ENCODE measurements at regions not wholly inside any gene's neighbourhood (a gene's known extent, or its start where the extent isn't known, plus 50 kb on each side); places are given as distances from the start of the nearest gene placed in this dataset.

DNA sequence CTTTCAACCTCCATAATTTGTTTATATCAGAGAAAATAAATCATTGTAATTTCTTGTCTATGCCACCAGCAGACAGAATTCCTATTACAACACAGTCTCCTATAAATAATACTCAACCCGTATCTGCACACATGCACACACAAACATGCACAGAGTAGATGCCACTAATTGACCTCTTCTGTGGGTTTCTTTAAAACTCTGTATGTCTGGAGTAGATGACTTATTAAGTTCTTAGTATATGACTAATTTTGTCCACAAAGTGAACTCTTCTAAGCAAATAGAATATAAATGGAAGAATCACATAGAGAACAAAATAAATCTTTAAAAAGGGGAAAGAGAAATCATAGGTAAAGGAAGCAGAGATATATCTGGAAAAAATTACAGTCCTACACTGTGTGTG is 452.3 kb downstream of the MTRR start:
- TF ChIP-seq, protein P1, sequence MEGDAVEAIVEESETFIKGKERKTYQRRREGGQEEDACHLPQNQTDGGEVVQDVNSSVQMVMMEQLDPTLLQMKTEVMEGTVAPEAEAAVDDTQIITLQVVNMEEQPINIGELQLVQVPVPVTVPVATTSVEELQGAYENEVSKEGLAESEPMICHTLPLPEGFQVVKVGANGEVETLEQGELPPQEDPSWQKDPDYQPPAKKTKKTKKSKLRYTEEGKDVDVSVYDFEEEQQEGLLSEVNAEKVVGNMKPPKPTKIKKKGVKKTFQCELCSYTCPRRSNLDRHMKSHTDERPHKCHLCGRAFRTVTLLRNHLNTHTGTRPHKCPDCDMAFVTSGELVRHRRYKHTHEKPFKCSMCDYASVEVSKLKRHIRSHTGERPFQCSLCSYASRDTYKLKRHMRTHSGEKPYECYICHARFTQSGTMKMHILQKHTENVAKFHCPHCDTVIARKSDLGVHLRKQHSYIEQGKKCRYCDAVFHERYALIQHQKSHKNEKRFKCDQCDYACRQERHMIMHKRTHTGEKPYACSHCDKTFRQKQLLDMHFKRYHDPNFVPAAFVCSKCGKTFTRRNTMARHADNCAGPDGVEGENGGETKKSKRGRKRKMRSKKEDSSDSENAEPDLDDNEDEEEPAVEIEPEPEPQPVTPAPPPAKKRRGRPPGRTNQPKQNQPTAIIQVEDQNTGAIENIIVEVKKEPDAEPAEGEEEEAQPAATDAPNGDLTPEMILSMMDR (conservative IDR thresholded peaks at IDR 0.05 in 1 of 2, IDR thresholded peaks at IDR 0.05 in 1 of 2; ENCODE audit: low read depth in 1 of 2, low read length in 2 of 2): no peak
- TF ChIP-seq EZH2 (IDR thresholded peaks at IDR 0.05; ENCODE audit: low read length, missing control alignments): no peak

Measured in fibroblast of lung (primary cell).